SK-N-SH (cell line): ENCODE measurements at regions not wholly inside any gene's neighbourhood (a gene's known extent, or its start where the extent isn't known, plus 50 kb on each side); places are given as distances from the start of the nearest gene placed in this dataset.

Experiments
- CTCF ChIP-seq: fragments of 200-600 bp; sonication (generic); IDR thresholded peaks from 2 replicates; pipeline ENCODE4 v1.6.1; 2017; ENCODE audit warnings: antibody characterized with exemption, mild to moderate bottlenecking, moderate library complexity
- GABPA ChIP-seq: IDR thresholded peaks from 2 replicates; pipeline ENCODE4 v1.4.0; 2012; ENCODE audit warnings: low read depth, mild to moderate bottlenecking
- RCOR1 ChIP-seq: fragments of 150-350 bp; IDR thresholded peaks from 2 replicates; pipeline ENCODE4 v1.6.1; 2017; ENCODE audit warnings: antibody characterized with exemption, low read length
- ZBTB33 ChIP-seq: IDR thresholded peaks from 2 replicates; pipeline ENCODE4 v1.4.0; 2012; ENCODE audit warnings: low read depth, borderline replicate concordance

GRCh38 chrX:22912616-22913015 lies 87.1 kb upstream of the DDX53 start:
- TF ChIP-seq ZBTB33 (no peak), GABPA (no peak), CTCF (no peak), RCOR1 (no peak)
